Vagina (tissue), 2 donors: ENCODE measurements at regions not wholly inside any gene's neighbourhood (a gene's known extent, or its start where the extent isn't known, plus 50 kb on each side); places are given as distances from the start of the nearest gene placed in this dataset.

ENCODE experiments used
- DNase-seq, 2 donors: peaks; one replicate each; pipeline ENCODE4 v3.0.0-alpha.2; 2017; ENCODE audit errors: extremely low spot score in 2 of 2
- H3K27ac ChIP-seq: fragments of 200-600 bp; sonication (generic); one replicate; pipeline ENCODE4 v1.5.1; 2019
- H3K27me3 ChIP-seq: fragments of 200-600 bp; sonication (generic); one replicate; pipeline ENCODE4 v1.5.1; 2019
- H3K36me3 ChIP-seq, 2 donors: fragments of 200-600 bp; sonication (generic); one replicate each; pipeline ENCODE4 v1.5.1; 2017 to 2019
- H3K4me1 ChIP-seq: fragments of 200-600 bp; sonication (generic); one replicate; pipeline ENCODE4 v1.5.1; 2019
- H3K4me3 ChIP-seq, 2 donors: fragments of 200-600 bp; sonication (generic); 1 replicate in 1 of 2; 2 replicates in 1 of 2; pipeline ENCODE4 v1.5.1; 2016 to 2019
- H3K9me3 ChIP-seq: fragments of 200-600 bp; sonication (generic); one replicate; pipeline ENCODE4 v1.5.1; 2019
- POLR2A ChIP-seq, 2 donors: fragments of 450-650 bp; IDR thresholded peaks; one replicate each; pipeline ENCODE4 v1.6.1; 2017; ENCODE audit warnings: antibody characterized with exemption in 2 of 2, mild to moderate bottlenecking in 2 of 2, moderate library complexity in 2 of 2
- POLR2AphosphoS5 ChIP-seq, 2 donors: sonication (generic); formaldehyde crosslinking; IDR thresholded peaks; one replicate each; pipeline ENCODE4 v1.9.0; 2017; ENCODE audit warnings: antibody characterized with exemption in 2 of 2, mild to moderate bottlenecking in 2 of 2, low read depth in 1 of 2; ENCODE audit not compliant: insufficient read depth in 1 of 2
- intact Hi-C: fragments of 100-400 bp; cut with DNase I; formaldehyde crosslinking; loops from one replicate; pipeline ENCODE4 v1.15.1; 2023
- TF ChIP-seq, protein P1 (sequence below), 3 experiments: fragments of 450-650 bp in 2 of 3; fragments of 200-600 bp in 1 of 3; sonication (generic) in 1 of 3; IDR thresholded peaks; one replicate each; pipeline ENCODE4 v1.5.1; 2017 to 2019; ENCODE audit warnings: antibody characterized with exemption in 3 of 3, mild to moderate bottlenecking in 2 of 3, moderate library complexity in 2 of 3

DNA sequence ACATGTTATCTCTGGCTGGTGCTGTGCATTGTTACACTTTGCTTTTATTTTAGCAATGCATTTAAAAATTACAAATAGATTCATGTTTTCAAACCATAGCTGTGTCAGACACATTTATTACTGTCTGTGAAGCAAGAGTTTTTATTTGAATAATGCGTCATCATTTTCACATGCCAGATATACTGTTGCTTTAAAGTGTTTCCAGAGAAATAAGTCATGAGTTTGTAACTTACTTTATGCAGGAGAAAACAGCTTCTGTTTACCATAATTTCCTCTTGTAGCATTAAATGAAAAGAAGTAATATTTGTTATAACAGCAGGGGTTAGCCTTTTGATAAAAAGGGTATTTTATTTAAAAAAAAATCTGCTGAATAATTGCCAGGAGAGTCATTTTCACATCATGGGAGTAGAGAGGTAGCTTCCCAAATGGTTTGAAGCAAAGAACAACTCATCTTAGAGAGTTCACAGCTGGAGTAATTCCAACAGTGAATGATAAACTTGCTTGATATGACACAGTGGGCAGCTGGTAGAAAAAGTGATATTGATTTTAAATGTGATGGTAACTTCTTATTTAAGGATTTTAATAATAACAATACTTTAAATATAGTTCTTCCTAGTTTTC is 1274.5 kb upstream of the CRIM1 start:
- Histone ChIP-seq H3K4me3 (no peak overlapping the region), H3K9me3 (no peaks in the 10 kb centered on the region), H3K27me3 (no peaks in the 10 kb centered on the region), H3K27ac (no peak overlapping the region), H3K36me3 (no peaks in the 10 kb centered on the region), H3K4me1 (peaks cover 8% of the 10 kb centered on the region)
- DNase-seq: no peak
- intact Hi-C loops: no loop called here
- no peak for TF ChIP-seq POLR2A (IDR thresholded peaks at IDR 0.05)
- peak in 1 of 2 donors; percentile 8 for TF ChIP-seq POLR2AphosphoS5 (IDR thresholded peaks at IDR 0.05; ENCODE audit: insufficient read depth in 1 of 2, low read depth in 1 of 2)

DNA sequence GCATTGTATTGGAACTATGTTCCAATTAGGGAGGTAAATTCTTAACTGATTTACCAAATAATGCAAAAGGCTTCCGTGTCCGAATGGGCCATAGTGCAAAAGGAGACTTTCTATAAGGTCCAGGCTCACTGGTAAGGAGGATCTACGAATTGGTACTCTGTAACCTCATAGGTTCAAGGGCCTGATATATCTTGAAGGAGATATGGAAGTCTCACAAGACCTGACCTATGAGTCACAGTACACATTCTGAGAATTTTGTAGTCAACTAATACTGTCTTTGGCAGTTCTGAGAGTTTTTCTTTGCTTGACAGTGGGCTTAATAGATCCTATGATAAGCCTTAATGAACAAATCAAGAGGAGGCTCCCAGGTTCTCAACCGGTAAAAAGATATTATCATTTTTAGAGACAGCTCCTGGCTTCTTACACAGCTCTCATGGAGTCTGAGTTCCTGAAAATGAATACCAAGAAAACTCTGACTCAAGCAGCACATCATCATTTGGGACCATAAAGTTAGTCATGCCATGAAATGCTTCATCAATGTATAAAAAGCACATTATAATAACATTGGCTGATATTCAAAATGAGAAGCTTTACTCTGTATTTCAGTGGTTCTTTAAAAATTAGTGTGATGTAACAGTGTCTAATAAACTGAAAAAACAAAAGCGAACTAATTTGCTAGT is 1275.2 kb upstream of the CRIM1 start:
- intact Hi-C loops: no loop called here
- no peak overlapping the region for H3K4me3 ChIP-seq
- no peaks in the 10 kb centered on the region for H3K27me3 ChIP-seq
- H3K9me3 ChIP-seq: no peaks in the 10 kb centered on the region
- TF ChIP-seq, protein P1, sequence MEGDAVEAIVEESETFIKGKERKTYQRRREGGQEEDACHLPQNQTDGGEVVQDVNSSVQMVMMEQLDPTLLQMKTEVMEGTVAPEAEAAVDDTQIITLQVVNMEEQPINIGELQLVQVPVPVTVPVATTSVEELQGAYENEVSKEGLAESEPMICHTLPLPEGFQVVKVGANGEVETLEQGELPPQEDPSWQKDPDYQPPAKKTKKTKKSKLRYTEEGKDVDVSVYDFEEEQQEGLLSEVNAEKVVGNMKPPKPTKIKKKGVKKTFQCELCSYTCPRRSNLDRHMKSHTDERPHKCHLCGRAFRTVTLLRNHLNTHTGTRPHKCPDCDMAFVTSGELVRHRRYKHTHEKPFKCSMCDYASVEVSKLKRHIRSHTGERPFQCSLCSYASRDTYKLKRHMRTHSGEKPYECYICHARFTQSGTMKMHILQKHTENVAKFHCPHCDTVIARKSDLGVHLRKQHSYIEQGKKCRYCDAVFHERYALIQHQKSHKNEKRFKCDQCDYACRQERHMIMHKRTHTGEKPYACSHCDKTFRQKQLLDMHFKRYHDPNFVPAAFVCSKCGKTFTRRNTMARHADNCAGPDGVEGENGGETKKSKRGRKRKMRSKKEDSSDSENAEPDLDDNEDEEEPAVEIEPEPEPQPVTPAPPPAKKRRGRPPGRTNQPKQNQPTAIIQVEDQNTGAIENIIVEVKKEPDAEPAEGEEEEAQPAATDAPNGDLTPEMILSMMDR (IDR thresholded peaks at IDR 0.05): no peak
- TF ChIP-seq POLR2A (IDR thresholded peaks at IDR 0.05) (no peak), POLR2AphosphoS5 (IDR thresholded peaks at IDR 0.05; ENCODE audit: insufficient read depth in 1 of 2, low read depth in 1 of 2) (no peak)
- no peak for DNase-seq
- H3K27ac ChIP-seq: no peak overlapping the region
- H3K4me1 ChIP-seq: peaks cover 8% of the 10 kb centered on the region
- H3K36me3 ChIP-seq: no peaks in the 10 kb centered on the region

GRCh38 chr2:35067420-35067819 is 1288.2 kb upstream of the CRIM1 start:
- Histone ChIP-seq H3K9me3 (no peaks in the 10 kb centered on the region), H3K27ac (no peak overlapping the region), H3K36me3 (no peaks in the 10 kb centered on the region), H3K27me3 (no peaks in the 10 kb centered on the region), H3K4me1 (no peaks in the 10 kb centered on the region), H3K4me3 (no peak overlapping the region)
- TF ChIP-seq, protein P1 (IDR thresholded peaks at IDR 0.05): no peak
- no peak for TF ChIP-seq POLR2AphosphoS5 (IDR thresholded peaks at IDR 0.05; ENCODE audit: insufficient read depth in 1 of 2, low read depth in 1 of 2)
- no peak for TF ChIP-seq POLR2A (IDR thresholded peaks at IDR 0.05)
- intact Hi-C loops: loop anchor here (1.0 kb wide), 1 partner anchor 9 kb away; no protein-coding TSS in a partner anchor
- DNase-seq: no peak

GRCh38 chr2:35063836-35064235 is 1291.7 kb upstream of the CRIM1 start:
- H3K36me3 ChIP-seq: no peaks in the 10 kb centered on the region
- no peaks in the 10 kb centered on the region for H3K4me1 ChIP-seq
- intact Hi-C loops: no loop called here
- H3K27ac ChIP-seq: no peak overlapping the region
- H3K9me3 ChIP-seq: no peaks in the 10 kb centered on the region
- no peak for DNase-seq
- H3K27me3 ChIP-seq: no peaks in the 10 kb centered on the region
- TF ChIP-seq POLR2AphosphoS5 (IDR thresholded peaks at IDR 0.05; ENCODE audit: insufficient read depth in 1 of 2, low read depth in 1 of 2) (no peak), POLR2A (IDR thresholded peaks at IDR 0.05) (no peak)
- TF ChIP-seq, protein P1 (IDR thresholded peaks at IDR 0.05): no peak
- H3K4me3 ChIP-seq: no peak overlapping the region

- intact Hi-C loops: no loop called here
- no peaks in the 10 kb centered on the region for H3K36me3 ChIP-seq
- H3K9me3 ChIP-seq: no peaks in the 10 kb centered on the region
- H3K27me3 ChIP-seq: no peaks in the 10 kb centered on the region
- H3K4me1 ChIP-seq: no peaks in the 10 kb centered on the region
- no peak for DNase-seq
- H3K27ac ChIP-seq: no peak overlapping the region
- H3K4me3 ChIP-seq: no peak overlapping the region
- no peak for TF ChIP-seq POLR2A (IDR thresholded peaks at IDR 0.05)
- TF ChIP-seq, protein P1 (IDR thresholded peaks at IDR 0.05): no peak
- no peak for TF ChIP-seq POLR2AphosphoS5 (IDR thresholded peaks at IDR 0.05; ENCODE audit: insufficient read depth in 1 of 2, low read depth in 1 of 2)
Observed at GRCh38 chr2:35035883-35036282, 1319.7 kb upstream of the CRIM1 start.
